Neural cell (in vitro differentiated cells): ENCODE measurements at regions not wholly inside any gene's neighbourhood (a gene's known extent, or its start where the extent isn't known, plus 50 kb on each side); places are given as distances from the start of the nearest gene placed in this dataset.

Experiments used
- H2AFZ ChIP-seq: fragments of 200-600, 300-800 bp; sonication (generic), shearing (Covaris generic); 2 replicates; pipeline ENCODE4 v1.6.0; 2014; ENCODE audit warnings: low read depth, mild to moderate bottlenecking, antibody characterized with exemption, low read length, moderate library complexity
- H3F3A ChIP-seq: fragments of 200-600 bp; shearing (Covaris generic); 2 replicates; pipeline ENCODE4 v1.6.1; 2016; ENCODE audit warnings: mild to moderate bottlenecking, moderate library complexity, mixed read lengths, antibody characterized with exemption, low read length; ENCODE audit not compliant: insufficient read depth, poor library complexity, severe bottlenecking
- H3K27ac ChIP-seq: fragments of 200-600, 300-800 bp; sonication (generic), shearing (Covaris generic); 2 replicates; pipeline ENCODE4 v1.5.1; 2014; ENCODE audit warnings: mild to moderate bottlenecking, low read length, moderate library complexity
- H3K27me3 ChIP-seq: fragments of 300-800, 200-600 bp; sonication (generic), shearing (Covaris generic); 2 replicates; pipeline ENCODE4 v1.6.0; 2014; ENCODE audit warnings: mild to moderate bottlenecking, low read depth, low read length, moderate library complexity; ENCODE audit not compliant: insufficient read depth
- H3K36me3 ChIP-seq: fragments of 300-800, 200-600 bp; sonication (generic), shearing (Covaris generic); 2 replicates; pipeline ENCODE4 v1.5.1; 2014; ENCODE audit warnings: mild to moderate bottlenecking, antibody characterized with exemption, low read length, moderate library complexity; ENCODE audit not compliant: insufficient read depth
- H3K4me2 ChIP-seq: fragments of 300-800, 200-600 bp; sonication (generic), shearing (Covaris generic); 2 replicates; pipeline ENCODE4 v1.6.0; 2014; ENCODE audit warnings: mild to moderate bottlenecking, low read length
- H3K4me3 ChIP-seq: fragments of 300-800, 200-600 bp; sonication (generic), shearing (Covaris generic); 2 replicates; pipeline ENCODE4 v1.5.1; 2014; ENCODE audit warnings: mild to moderate bottlenecking, low read length, moderate library complexity
- H3K79me2 ChIP-seq: fragments of 200-600 bp; shearing (Covaris generic); replicated peaks from 2 replicates; pipeline ENCODE4 v1.6.0; 2014; ENCODE audit warnings: mild to moderate bottlenecking, low read length, moderate library complexity; ENCODE audit not compliant: insufficient read depth
- H3K9ac ChIP-seq: fragments of 300-800, 200-600 bp; sonication (generic), shearing (Covaris generic); 2 replicates; pipeline ENCODE4 v1.6.1; 2016; ENCODE audit warnings: mild to moderate bottlenecking, low read length, mixed read lengths
- H3K9me2 ChIP-seq: fragments of 200-600 bp; shearing (Covaris generic); 2 replicates; pipeline ENCODE4 v1.6.1; 2016; ENCODE audit warnings: mild to moderate bottlenecking, low read length, mixed read lengths; ENCODE audit not compliant: insufficient read depth
- H3K9me3 ChIP-seq: fragments of 200-600, 300-800 bp; sonication (generic), shearing (Covaris generic); 2 replicates; pipeline ENCODE4 v1.6.1; 2016; ENCODE audit warnings: mild to moderate bottlenecking, mixed run types, low read length, moderate library complexity, mixed read lengths
- H4K20me1 ChIP-seq: fragments of 200-600 bp; shearing (Covaris generic); 2 replicates; pipeline ENCODE4 v1.6.1; 2016; ENCODE audit warnings: mild to moderate bottlenecking, mixed run types; ENCODE audit not compliant: insufficient read depth
- CTCF ChIP-seq: fragments of 450-650 bp; IDR thresholded peaks from 2 replicates; pipeline ENCODE4 v1.5.1; 2014; ENCODE audit warnings: antibody characterized with exemption, mild to moderate bottlenecking, moderate library complexity; ENCODE audit not compliant: poor library complexity, severe bottlenecking
- EP300 ChIP-seq: fragments of 450-650 bp; conservative IDR thresholded peaks from 2 replicates; pipeline ENCODE4 v1.6.1; 2014; ENCODE audit warnings: antibody characterized with exemption, mild to moderate bottlenecking, moderate library complexity; ENCODE audit not compliant: poor library complexity, severe bottlenecking
- EZH2 ChIP-seq: fragments of 200-600, 300-800 bp; shearing (Covaris generic), sonication (generic); IDR thresholded peaks from 2 replicates; pipeline ENCODE4 v1.6.1; 2014; ENCODE audit warnings: antibody characterized with exemption, low read length, borderline replicate concordance, mild to moderate bottlenecking; ENCODE audit not compliant: insufficient read depth, poor library complexity, severe bottlenecking
- MXI1 ChIP-seq: fragments of 450-650 bp; conservative IDR thresholded peaks from 2 replicates; pipeline ENCODE4 v1.6.1; 2014; ENCODE audit warnings: antibody characterized with exemption, mild to moderate bottlenecking; ENCODE audit not compliant: poor library complexity, severe bottlenecking
- POLR2AphosphoS5 ChIP-seq: IDR thresholded peaks from 2 replicates; pipeline ENCODE4 v1.6.1; 2012
- RAD21 ChIP-seq: fragments of 450-650 bp; conservative IDR thresholded peaks from 2 replicates; pipeline ENCODE4 v1.6.1; 2014; ENCODE audit warnings: antibody characterized with exemption, mild to moderate bottlenecking, moderate library complexity
- REST ChIP-seq: IDR thresholded peaks from 2 replicates; pipeline ENCODE4 v1.6.1; 2012; ENCODE audit warnings: borderline replicate concordance
- SMC3 ChIP-seq: fragments of 450-650 bp; conservative IDR thresholded peaks from 2 replicates; pipeline ENCODE4 v1.6.1; 2014; ENCODE audit warnings: antibody characterized with exemption, mild to moderate bottlenecking, moderate library complexity; ENCODE audit not compliant: poor library complexity
- TAF1 ChIP-seq: IDR thresholded peaks from 2 replicates; pipeline ENCODE4 v1.6.1; 2012; ENCODE audit warnings: low read depth

DNA sequence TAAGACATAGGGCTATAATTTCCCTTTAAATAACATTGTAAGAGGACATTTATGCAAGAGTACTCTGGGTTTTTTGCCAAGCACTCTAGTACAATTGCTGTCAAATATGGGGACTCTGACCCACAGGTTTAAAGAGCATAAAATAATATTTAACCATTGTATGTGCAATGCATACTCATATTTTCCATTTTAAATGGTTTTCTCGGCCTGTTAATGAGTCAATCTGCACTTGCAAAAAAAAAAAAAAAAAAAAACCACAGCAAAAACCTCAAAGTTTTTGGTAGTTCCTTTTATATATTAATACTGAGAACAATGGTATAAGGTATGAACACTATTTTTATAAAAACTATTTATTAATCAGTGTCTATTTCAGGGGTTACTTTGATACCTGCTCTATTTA is 304.0 kb upstream of the CBLB start:
- no peak overlapping the region for H2AFZ ChIP-seq

DNA sequence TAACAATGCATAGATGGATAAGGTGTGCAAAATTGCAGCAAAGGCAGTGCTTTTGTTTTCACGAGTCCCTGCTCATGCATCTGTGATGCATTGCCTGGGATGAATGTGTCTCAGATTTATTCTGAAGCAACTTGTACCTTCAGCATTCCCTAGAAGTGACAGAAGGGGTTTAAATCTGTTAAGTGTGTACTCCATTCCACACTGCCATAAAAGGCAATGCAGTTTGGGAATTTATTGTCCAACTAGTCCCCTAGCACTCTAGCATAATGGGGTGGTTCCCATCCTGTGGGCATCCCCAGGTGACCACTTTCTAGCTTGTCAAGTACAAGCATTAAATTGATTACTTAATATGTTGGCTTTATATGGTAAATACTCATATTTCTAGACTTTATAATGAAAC is 306.5 kb upstream of the CBLB start:
- no peaks in the 10 kb centered on the region for H3K9me3 ChIP-seq
- H3F3A ChIP-seq, result peaks cover 3% of the 10 kb centered on the region
- H3K4me2 ChIP-seq, result no peak overlapping the region
- H3K27ac ChIP-seq, result no peak overlapping the region
- no peaks in the 10 kb centered on the region for H3K9me2 ChIP-seq
- no peaks in the 10 kb centered on the region for H3K27me3 ChIP-seq
- H4K20me1 ChIP-seq, result no peaks in the 10 kb centered on the region
- H3K79me2 ChIP-seq, result no peaks in the 10 kb centered on the region
- no peak overlapping the region for H3K9ac ChIP-seq
- no peak overlapping the region for H2AFZ ChIP-seq
- H3K4me3 ChIP-seq, result no peak overlapping the region
- H3K36me3 ChIP-seq, result no peaks in the 10 kb centered on the region
- TF ChIP-seq CTCF (no peak), EP300 (no peak), RAD21 (no peak), POLR2AphosphoS5 (no peak), TAF1 (no peak), MXI1 (no peak), SMC3 (no peak), EZH2 (no peak)

More for the DNA sequence above, 304.0 kb upstream of the CBLB start:
- TF ChIP-seq MXI1, result no peak
- TF ChIP-seq REST, result no peak
- no peak for TF ChIP-seq CTCF
- no peak for TF ChIP-seq EP300
- no peak for TF ChIP-seq RAD21
- no peak for TF ChIP-seq EZH2
- TF ChIP-seq TAF1, result no peak
- TF ChIP-seq POLR2AphosphoS5, result no peak
- Histone ChIP-seq H3K9me3 (no peaks in the 10 kb centered on the region), H3K9ac (no peak overlapping the region), H3K36me3 (no peaks in the 10 kb centered on the region), H3K27ac (no peak overlapping the region), H3F3A (peaks cover 3% of the 10 kb centered on the region), H3K27me3 (no peaks in the 10 kb centered on the region), H3K9me2 (no peaks in the 10 kb centered on the region), H3K79me2 (no peaks in the 10 kb centered on the region), H3K4me3 (no peak overlapping the region), H3K4me2 (no peak overlapping the region), H4K20me1 (no peaks in the 10 kb centered on the region)
